ENCODE measurements at regions not wholly inside any gene's neighbourhood (a gene's known extent, or its start where the extent isn't known, plus 50 kb on each side); places are given as distances from the start of the nearest gene placed in this dataset.

GRCh38 chr10:53597835-53598251 lies 825.3 kb upstream of the MBL2 start:
- ChIA-PET POLR2A (no interaction called here), CTCF (no interaction called here)
- Histone ChIP-seq H3K27ac (no peak overlapping the region), H3K9me3 (no peaks in the 10 kb centered on the region), H3K4me2 (no peak overlapping the region), H3K4me3 (no peak overlapping the region), H3K4me1 (no peaks in the 10 kb centered on the region)
- FAIRE-seq (no peak), DNase-seq (ENCODE audit: low read depth in 1 of 2, low spot score in 1 of 2) (no peak), ATAC-seq (no peak)
- 29% methylated on average over 2 of the region's 2 CpGs for WGBS (ENCODE audit: missing lambda C conversion rate)
- TF ChIP-seq FOXS1 (CRISPR knock-in tag; IDR thresholded peaks at IDR 0.05) (no peak), MAZ (IDR thresholded peaks at IDR 0.05; ENCODE audit: borderline replicate concordance, low read depth, low read length) (no peak)

GRCh38 chr10:53580465-53580864 lies 807.9 kb upstream of the MBL2 start:
- Histone ChIP-seq H3K4me3 (no peak overlapping the region), H3K9me3 (no peaks in the 10 kb centered on the region), H3K27ac (no peak overlapping the region), H3K4me1 (no peaks in the 10 kb centered on the region), H3K4me2 (no peak overlapping the region)
- ATAC-seq (no peak), FAIRE-seq (no peak), DNase-seq (ENCODE audit: low read depth in 1 of 2, low spot score in 1 of 2) (no peak)
- POLR2A ChIA-PET = no interaction called here
- 39% methylated on average over 2 of the region's 2 CpGs for WGBS (ENCODE audit: missing lambda C conversion rate)
- CTCF ChIA-PET = no interaction called here
- TF ChIP-seq CHD4 (IDR thresholded peaks at IDR 0.05; ENCODE audit: borderline replicate concordance) (no peak), JUN (IDR thresholded peaks at IDR 0.05) (no peak), RAD21 (conservative IDR thresholded peaks at IDR 0.05 in 1 of 2, IDR thresholded peaks at IDR 0.05 in 1 of 2) (no peak), KDM1A (IDR thresholded peaks at IDR 0.05; ENCODE audit: low read depth) (no peak), GATA3 (IDR thresholded peaks at IDR 0.05; ENCODE audit: borderline replicate concordance) (no peak), NFE2L2 (conservative IDR thresholded peaks at IDR 0.05; ENCODE audit: low read length) (no peak), ESRRA (IDR thresholded peaks at IDR 0.05; ENCODE audit: borderline replicate concordance, low read length) (no peak), ZSCAN20 (CRISPR knock-in tag; IDR thresholded peaks at IDR 0.05) (no peak), HDAC2 (IDR thresholded peaks at IDR 0.05) (no peak), FOSL2 (IDR thresholded peaks at IDR 0.05) (no peak), FOSL2 (CRISPR knock-in tag; IDR thresholded peaks at IDR 0.05) (no peak), CTCF (IDR thresholded peaks at IDR 0.05) (no peak), EHF (CRISPR knock-in tag; IDR thresholded peaks at IDR 0.05) (no peak), CBX2 (IDR thresholded peaks at IDR 0.05; ENCODE audit: borderline replicate concordance, low read depth) (no peak), ZFP36 (IDR thresholded peaks at IDR 0.05; ENCODE audit: borderline replicate concordance, partially characterized antibody) (no peak), EP300 (IDR thresholded peaks at IDR 0.05) (no peak)
- TF ChIP-seq, protein P1, sequence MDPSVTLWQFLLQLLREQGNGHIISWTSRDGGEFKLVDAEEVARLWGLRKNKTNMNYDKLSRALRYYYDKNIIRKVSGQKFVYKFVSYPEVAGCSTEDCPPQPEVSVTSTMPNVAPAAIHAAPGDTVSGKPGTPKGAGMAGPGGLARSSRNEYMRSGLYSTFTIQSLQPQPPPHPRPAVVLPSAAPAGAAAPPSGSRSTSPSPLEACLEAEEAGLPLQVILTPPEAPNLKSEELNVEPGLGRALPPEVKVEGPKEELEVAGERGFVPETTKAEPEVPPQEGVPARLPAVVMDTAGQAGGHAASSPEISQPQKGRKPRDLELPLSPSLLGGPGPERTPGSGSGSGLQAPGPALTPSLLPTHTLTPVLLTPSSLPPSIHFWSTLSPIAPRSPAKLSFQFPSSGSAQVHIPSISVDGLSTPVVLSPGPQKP (IDR thresholded peaks at IDR 0.05; ENCODE audit: low read depth, low read length) = no peak

DNA sequence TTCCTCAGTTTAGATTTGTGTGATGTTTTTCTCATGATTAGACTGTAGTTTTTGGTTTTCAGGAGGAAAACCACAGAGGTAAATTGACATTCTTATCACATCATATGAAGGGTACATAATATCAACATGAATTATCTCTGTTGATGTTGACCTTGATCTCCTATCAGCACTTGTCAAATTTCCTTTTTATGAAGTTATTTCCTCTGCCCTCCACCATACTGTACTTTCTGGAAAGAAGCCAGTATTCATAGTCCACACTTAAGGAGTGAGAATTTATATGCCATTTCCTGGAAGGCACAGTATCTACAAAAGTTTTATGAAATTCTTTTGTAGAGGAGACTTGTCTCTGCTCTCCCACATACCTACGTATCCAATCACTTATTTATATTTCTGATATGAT lies 807.2 kb upstream of the MBL2 start:
- FAIRE-seq = no peak
- ATAC-seq = no peak
- no peaks in the 10 kb centered on the region for H3K4me1 ChIP-seq
- POLR2A ChIA-PET = no interaction called here
- no peaks in the 10 kb centered on the region for H3K9me3 ChIP-seq
- no peak overlapping the region for H3K27ac ChIP-seq
- 11% methylated on average over 1 of the region's 1 CpG for WGBS (ENCODE audit: missing lambda C conversion rate)
- no peak overlapping the region for H3K4me2 ChIP-seq
- no peak for DNase-seq (ENCODE audit: low read depth in 1 of 2, low spot score in 1 of 2)
- TF ChIP-seq FOSB (CRISPR knock-in tag; IDR thresholded peaks at IDR 0.05) = no peak
- TF ChIP-seq RFX5 (IDR thresholded peaks at IDR 0.05) = no peak
- TF ChIP-seq, protein P2, sequence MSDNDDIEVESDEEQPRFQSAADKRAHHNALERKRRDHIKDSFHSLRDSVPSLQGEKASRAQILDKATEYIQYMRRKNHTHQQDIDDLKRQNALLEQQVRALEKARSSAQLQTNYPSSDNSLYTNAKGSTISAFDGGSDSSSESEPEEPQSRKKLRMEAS (IDR thresholded peaks at IDR 0.05) = no peak
- no peak for TF ChIP-seq NR3C1 (IDR thresholded peaks at IDR 0.05)
- TF ChIP-seq, protein P3, sequence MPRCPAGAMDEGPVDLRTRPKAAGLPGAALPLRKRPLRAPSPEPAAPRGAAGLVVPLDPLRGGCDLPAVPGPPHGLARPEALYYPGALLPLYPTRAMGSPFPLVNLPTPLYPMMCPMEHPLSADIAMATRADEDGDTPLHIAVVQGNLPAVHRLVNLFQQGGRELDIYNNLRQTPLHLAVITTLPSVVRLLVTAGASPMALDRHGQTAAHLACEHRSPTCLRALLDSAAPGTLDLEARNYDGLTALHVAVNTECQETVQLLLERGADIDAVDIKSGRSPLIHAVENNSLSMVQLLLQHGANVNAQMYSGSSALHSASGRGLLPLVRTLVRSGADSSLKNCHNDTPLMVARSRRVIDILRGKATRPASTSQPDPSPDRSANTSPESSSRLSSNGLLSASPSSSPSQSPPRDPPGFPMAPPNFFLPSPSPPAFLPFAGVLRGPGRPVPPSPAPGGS (IDR thresholded peaks at IDR 0.05) = no peak
- CTCF ChIA-PET = no interaction called here
- no peak overlapping the region for H3K4me3 ChIP-seq

All from A549 (cell line).